DMS153 (cell line): ENCODE measurements at regions not wholly inside any gene's neighbourhood (a gene's known extent, or its start where the extent isn't known, plus 50 kb on each side); places are given as distances from the start of the nearest gene placed in this dataset.
A peak's percentile ranks its signal among the peaks of the same experiment; 100 is the strongest.
"Not testable (repeated sequence)": the region's sequence is repeated elsewhere in the genome, so short reads cannot be mapped to it uniquely, and the experiment has no call there.

Experiments used
- DNase-seq: peaks from one replicate; lab custom pipeline; 2025; lab: John Stamatoyannopoulos, UW

GRCh38 chr4:123537906-123538402, 141.4 kb downstream of the SPRY1 start:
- not testable (repeated sequence) for DNase-seq

- DNase-seq: peak; percentile 9
Observed at GRCh38 chr4:123545667-123546572, 149.3 kb downstream of the SPRY1 start.

GRCh38 chr4:123546573-123547060, 150.0 kb downstream of the SPRY1 start:
- peak; percentile 34 for DNase-seq

- peak; percentile 82 for DNase-seq
Observed at GRCh38 chr4:123547216-123548165, 150.9 kb downstream of the SPRY1 start.

GRCh38 chr4:123553279-123553678, 156.7 kb downstream of the SPRY1 start:
- no peak for DNase-seq

- no peak for DNase-seq
Observed at GRCh38 chr4:123553733-123554637, 157.4 kb downstream of the SPRY1 start.

GRCh38 chr4:123554801-123555232, 158.2 kb downstream of the SPRY1 start:
- DNase-seq: no peak

GRCh38 chr4:123555233-123555806, 158.7 kb downstream of the SPRY1 start:
- DNase-seq: peak; percentile 46

GRCh38 chr4:123555807-123556273, 159.2 kb downstream of the SPRY1 start:
- DNase-seq: no peak

GRCh38 chr4:123556526-123556925, 159.9 kb downstream of the SPRY1 start:
- no peak for DNase-seq

GRCh38 chr4:123557857-123558536, 161.4 kb downstream of the SPRY1 start:
- no peak for DNase-seq

- DNase-seq: no peak
Observed at GRCh38 chr4:123558865-123559264, 162.3 kb downstream of the SPRY1 start.

GRCh38 chr4:123559955-123560871, 163.6 kb downstream of the SPRY1 start:
- no peak for DNase-seq

- no peak for DNase-seq
Observed at GRCh38 chr4:123561525-123561924, 164.9 kb downstream of the SPRY1 start.

- DNase-seq: no peak
Observed at GRCh38 chr4:123562994-123563750, 166.6 kb downstream of the SPRY1 start.

GRCh38 chr4:123564758-123565346, 168.3 kb downstream of the SPRY1 start:
- DNase-seq: peak; percentile 34

GRCh38 chr4:123568936-123569335, 172.3 kb downstream of the SPRY1 start:
- no peak for DNase-seq

GRCh38 chr4:123569541-123569940, 172.9 kb downstream of the SPRY1 start:
- no peak for DNase-seq
